H1 (cell line): ENCODE measurements at regions not wholly inside any gene's neighbourhood (a gene's known extent, or its start where the extent isn't known, plus 50 kb on each side); places are given as distances from the start of the nearest gene placed in this dataset.

ENCODE experiments used
- CTCF ChIA-PET: fragments of 300-600 bp; sonication (Branson Sonifier 250); formaldehyde crosslinking; loops from one replicate; lab custom pipeline; 2021; ENCODE audit not compliant: partially characterized antibody; lab: Charles Lee
- POLR2A ChIA-PET: fragments of 300-600 bp; sonication (Branson Sonifier 250); formaldehyde crosslinking; loops from one replicate; lab custom pipeline; 2021; ENCODE audit warnings: inconsistent platforms; ENCODE audit not compliant: partially characterized antibody; lab: Charles Lee
- DNase-seq, 2 experiments: peaks; one replicate each; pipeline versions ENCODE4 v3.0.0 to v3.0.0-alpha.2; 2010 to 2022; ENCODE audit warnings: low spot score in 2 of 2, low read depth in 1 of 2, mixed read lengths in 1 of 2
- FAIRE-seq: peaks from 2 replicates; lab custom pipeline; 2011; peaks lifted over from hg19 to GRCh38; lab: Jason Lieb, UNC
- H2AFZ ChIP-seq: 2 replicates; pipeline ENCODE4 v1.8.1; 2012; ENCODE audit warnings: low read length, inconsistent platforms
- H2AK5ac ChIP-seq: 2 replicates; pipeline ENCODE4 v1.6.1; 2013; ENCODE audit warnings: low read depth, low read length
- H2BK120ac ChIP-seq: replicated peaks from 2 replicates; pipeline ENCODE3; 2013; ENCODE audit warnings: low read depth, low read length, inconsistent platforms
- H2BK12ac ChIP-seq: 2 replicates; pipeline ENCODE4 v1.6.1; 2013; ENCODE audit warnings: low read depth, low read length
- H2BK15ac ChIP-seq: 2 replicates; pipeline ENCODE4 v1.6.1; 2013; ENCODE audit warnings: low read length
- H2BK20ac ChIP-seq: 2 replicates; pipeline ENCODE4 v1.6.1; 2013; ENCODE audit warnings: low read length
- H2BK5ac ChIP-seq: 2 replicates; pipeline ENCODE4 v1.6.1; 2013; ENCODE audit warnings: low read depth, low read length
- H3K14ac ChIP-seq: 2 replicates; pipeline ENCODE4 v1.6.1; 2013; ENCODE audit warnings: inconsistent platforms; ENCODE audit not compliant: insufficient read length
- H3K18ac ChIP-seq: 2 replicates; pipeline ENCODE4 v1.6.1; 2013; ENCODE audit warnings: low read length; ENCODE audit errors: extremely low read depth
- H3K23ac ChIP-seq: 2 replicates; pipeline ENCODE4 v1.6.1; 2013; ENCODE audit warnings: inconsistent platforms; ENCODE audit not compliant: insufficient read length
- H3K23me2 ChIP-seq: 2 replicates; pipeline ENCODE4 v1.6.1; 2013; ENCODE audit warnings: low read depth, low read length
- H3K27ac ChIP-seq: 2 replicates; pipeline ENCODE4 v1.6.1; 2011; ENCODE audit warnings: low read depth, low read length, inconsistent platforms
- H3K27me3 ChIP-seq, 4 experiments: replicated peaks in 1 of 4; 1 replicate in 1 of 4; 2 replicates in 3 of 4; pipeline versions ENCODE4 v1.6.1 to v1.8.1; 2011 to 2013; ENCODE audit warnings: low read length in 3 of 4, mild to moderate bottlenecking in 3 of 4, inconsistent platforms in 2 of 4, mixed read lengths in 2 of 4, moderate library complexity in 1 of 4; ENCODE audit not compliant: control insufficient read depth in 3 of 4, insufficient read depth in 3 of 4; ENCODE audit errors: extremely low read depth in 1 of 4
- H3K36me3 ChIP-seq, 4 experiments: 2 replicates each; pipeline versions ENCODE4 v1.6.1 to v1.8.1; 2011 to 2013; ENCODE audit warnings: mild to moderate bottlenecking in 4 of 4, low read length in 3 of 4, moderate library complexity in 2 of 4, control low read depth in 1 of 4, inconsistent platforms in 1 of 4; ENCODE audit not compliant: insufficient read depth in 4 of 4, control insufficient read depth in 2 of 4
- H3K4ac ChIP-seq: replicated peaks from 2 replicates; pipeline ENCODE3; 2013; ENCODE audit warnings: low read length, low read depth, mixed read lengths, inconsistent platforms; ENCODE audit not compliant: insufficient read length
- H3K4me1 ChIP-seq, 4 experiments: replicated peaks in 1 of 4; 1 replicate in 1 of 4; 2 replicates in 3 of 4; pipeline versions ENCODE4 v1.6.1 to v1.8.1; 2011 to 2013; ENCODE audit warnings: low read length in 3 of 4, inconsistent platforms in 2 of 4, mixed read lengths in 1 of 4; ENCODE audit not compliant: insufficient read depth in 4 of 4, control insufficient read depth in 3 of 4
- H3K4me2 ChIP-seq, 2 experiments: 2 replicates each; pipeline versions ENCODE4 v1.6.1 to v1.8.1; 2011 to 2013; ENCODE audit warnings: low read depth in 2 of 2, low read length in 2 of 2, control low read depth in 1 of 2, inconsistent platforms in 1 of 2, mild to moderate bottlenecking in 1 of 2; ENCODE audit not compliant: insufficient read depth in 1 of 2
- H3K4me3 ChIP-seq, 4 experiments: fragments of 200-600, 300-600 bp in 1 of 4; sonication (generic), shearing (Covaris generic), sonication (Bioruptor Twin) in 1 of 4; 2 replicates each; pipeline versions ENCODE4 v1.5.1 to v1.8.1; 2011 to 2016; ENCODE audit warnings: low read length in 4 of 4, low read depth in 3 of 4, control low read depth in 2 of 4, inconsistent platforms in 2 of 4, mild to moderate bottlenecking in 2 of 4, mixed read lengths in 1 of 4, moderate library complexity in 1 of 4; ENCODE audit not compliant: insufficient read depth in 2 of 4; ENCODE audit errors: extremely low read depth in 1 of 4
- H3K56ac ChIP-seq: replicated peaks from 2 replicates; pipeline ENCODE3; 2013; ENCODE audit warnings: low read depth, mild to moderate bottlenecking, mixed read lengths, low read length, inconsistent platforms; ENCODE audit not compliant: insufficient read length
- H3K79me1 ChIP-seq: 2 replicates; pipeline ENCODE4 v1.6.1; 2013; ENCODE audit warnings: low read depth, low read length, control low read depth
- H3K79me2 ChIP-seq, 2 experiments: 2 replicates each; pipeline versions ENCODE4 v1.6.1 to v1.8.1; 2012 to 2013; ENCODE audit warnings: low read length in 2 of 2, mild to moderate bottlenecking in 2 of 2, inconsistent platforms in 1 of 2; ENCODE audit not compliant: insufficient read depth in 2 of 2, control insufficient read depth in 1 of 2
- H3K9ac ChIP-seq, 4 experiments: replicated peaks in 1 of 4; 1 replicate in 1 of 4; 2 replicates in 3 of 4; pipeline versions ENCODE4 v1.6.1 to v1.8.1; 2011 to 2013; ENCODE audit warnings: low read depth in 3 of 4, low read length in 3 of 4, control low read depth in 2 of 4, mild to moderate bottlenecking in 2 of 4, moderate library complexity in 2 of 4, inconsistent platforms in 1 of 4; ENCODE audit errors: extremely low read depth in 1 of 4
- H3K9me3 ChIP-seq, 2 experiments: 2 replicates each; pipeline versions ENCODE4 v1.6.1 to v1.8.1; 2012 to 2013; ENCODE audit warnings: mild to moderate bottlenecking in 2 of 2, moderate library complexity in 2 of 2, control low read depth in 1 of 2, inconsistent platforms in 1 of 2, low read depth in 1 of 2, low read length in 1 of 2, mixed read lengths in 1 of 2; ENCODE audit not compliant: insufficient read depth in 2 of 2
- H4K20me1 ChIP-seq, 2 experiments: replicated peaks in 1 of 2; 2 replicates each; pipeline versions ENCODE3 to v1.8.1; 2011 to 2013; ENCODE audit warnings: inconsistent platforms in 2 of 2, low read length in 2 of 2, mild to moderate bottlenecking in 1 of 2; ENCODE audit not compliant: insufficient read depth in 2 of 2, control insufficient read depth in 1 of 2
- H4K5ac ChIP-seq: 2 replicates; pipeline ENCODE4 v1.6.1; 2013; ENCODE audit warnings: low read length, low read depth, mixed read lengths, inconsistent platforms; ENCODE audit not compliant: insufficient read length
- H4K8ac ChIP-seq: 2 replicates; pipeline ENCODE4 v1.8.0; 2013; ENCODE audit warnings: mild to moderate bottlenecking, moderate library complexity, low read length, inconsistent platforms; ENCODE audit not compliant: insufficient read depth; ENCODE audit errors: extremely low read depth
- H4K91ac ChIP-seq: replicated peaks from 2 replicates; pipeline ENCODE3; 2013; ENCODE audit warnings: low read length, mixed read lengths, inconsistent platforms; ENCODE audit not compliant: insufficient read length
- ATF3 ChIP-seq: IDR thresholded peaks from 2 replicates; pipeline ENCODE4 v1.6.1; 2011; ENCODE audit warnings: low read depth, mild to moderate bottlenecking, low read length; ENCODE audit not compliant: insufficient read depth
- BACH1 ChIP-seq: IDR thresholded peaks from 2 replicates; pipeline ENCODE4 v1.6.1; 2012; ENCODE audit warnings: low read length, improper control_type of control experiment
- SIX5 ChIP-seq: IDR thresholded peaks from 2 replicates; pipeline ENCODE4 v1.6.1; 2011; ENCODE audit warnings: mild to moderate bottlenecking, low read depth, low read length
- WGBS, 2 experiments: shearing (Covaris generic) in 1 of 2; methylation state at CpG; one replicate each; pipeline versions ENCODE4 v1.1.6 to v1.1.7; 2013 to 2015; ENCODE audit warnings: low lambda C conversion rate in 2 of 2, mixed read lengths in 2 of 2, inconsistent platforms in 1 of 2, low coverage in 1 of 2, missing lambda C conversion rate in 1 of 2; ENCODE audit not compliant: insufficient replicate concordance in 2 of 2, insufficient coverage in 1 of 2, insufficient read length in 1 of 2; ENCODE audit errors: extremely low coverage in 1 of 2, missing lambda C conversion rate in 1 of 2; 5-methylcytosine and 5-hydroxymethylcytosine counted together

GRCh38 chr15:96629511-96629910, 299.0 kb downstream of the NR2F2 start:
- DNase-seq (no peak), FAIRE-seq (no peak)
- Histone ChIP-seq H3K4me2 (no peak overlapping the region), H4K8ac (no peak overlapping the region), H3K9me3 (no peaks in the 10 kb centered on the region), H3K79me2 (no peaks in the 10 kb centered on the region), H3K23me2 (no peaks in the 10 kb centered on the region), H3K9ac (no peak overlapping the region), H2BK120ac (no peak overlapping the region), H2AFZ (no peak overlapping the region), H2BK15ac (no peak overlapping the region), H4K5ac (no peak overlapping the region), H3K23ac (no peak overlapping the region), H3K79me1 (no peaks in the 10 kb centered on the region), H2AK5ac (no peak overlapping the region), H4K20me1 (no peaks in the 10 kb centered on the region), H2BK5ac (no peak overlapping the region)
- POLR2A ChIA-PET = no interaction called here
- TF ChIP-seq BACH1 (no peak), SIX5 (no peak), ATF3 (no peak)
- TF ChIP-seq, all 59 proteins: peak for 0
- no peak overlapping the region for H4K91ac ChIP-seq
- no peaks in the 10 kb centered on the region for H3K4me1 ChIP-seq
- no peak overlapping the region for H3K56ac ChIP-seq
- peak overlapping the region; percentile 24 for H3K4ac ChIP-seq
- H3K4me3 ChIP-seq = no peak overlapping the region
- H3K27ac ChIP-seq = no peak overlapping the region
- CTCF ChIA-PET = no interaction called here
- H3K36me3 ChIP-seq = no peaks in the 10 kb centered on the region
- H2BK20ac ChIP-seq = no peak overlapping the region
- no peak overlapping the region for H3K18ac ChIP-seq
- H3K27me3 ChIP-seq = no peaks in the 10 kb centered on the region; a peak in 1 of 7 replicates
- no peak overlapping the region for H3K14ac ChIP-seq
- 89% methylated on average over 4 of the region's 4 CpGs; no CpG with 5 or more reads in 1 of the 2 experiments for WGBS, 2 experiments
- H2BK12ac ChIP-seq = no peak overlapping the region
